Liver (tissue), 3 donors: ENCODE measurements at regions not wholly inside any gene's neighbourhood (a gene's known extent, or its start where the extent isn't known, plus 50 kb on each side); places are given as distances from the start of the nearest gene placed in this dataset.

Source experiments
- CTCF ChIP-seq: fragments of 150-350 bp; IDR thresholded peaks from 2 replicates; pipeline ENCODE4 v1.5.1; 2017; ENCODE audit warnings: improper control_type of control experiment, low read depth, low read length; ENCODE audit not compliant: missing input control
- GABPA ChIP-seq, 2 donors: IDR thresholded peaks in 1 of 2; conservative IDR thresholded peaks in 1 of 2; 2 replicates each; pipeline ENCODE4 v1.6.1; 2016; ENCODE audit warnings: antibody characterized with exemption in 2 of 2, mild to moderate bottlenecking in 1 of 2, moderate library complexity in 1 of 2
- HNF4A ChIP-seq, 2 donors: conservative IDR thresholded peaks; 2 replicates each; pipeline ENCODE4 v1.6.1; 2016; ENCODE audit warnings: antibody characterized with exemption in 2 of 2, mild to moderate bottlenecking in 2 of 2
- JUND ChIP-seq, 2 donors: IDR thresholded peaks; 2 replicates each; pipeline ENCODE4 v1.6.1; 2016; ENCODE audit warnings: antibody characterized with exemption in 2 of 2
- NR2F2 ChIP-seq: IDR thresholded peaks from 2 replicates; pipeline ENCODE4 v1.6.1; 2016; ENCODE audit warnings: antibody characterized with exemption
- RAD21 ChIP-seq, 2 donors: IDR thresholded peaks; 2 replicates each; pipeline ENCODE4 v1.6.1; 2016; ENCODE audit warnings: antibody characterized with exemption in 2 of 2, mild to moderate bottlenecking in 2 of 2
- REST ChIP-seq: IDR thresholded peaks from 2 replicates; pipeline ENCODE4 v1.6.1; 2016; ENCODE audit warnings: antibody characterized with exemption, mild to moderate bottlenecking
- RXRA ChIP-seq, 2 donors: IDR thresholded peaks; 2 replicates each; pipeline ENCODE4 v1.6.1; 2017 to 2018; ENCODE audit warnings: antibody characterized with exemption in 2 of 2, mild to moderate bottlenecking in 1 of 2
- SP1 ChIP-seq: IDR thresholded peaks from 2 replicates; pipeline ENCODE4 v1.6.1; 2018; ENCODE audit warnings: antibody characterized with exemption, mild to moderate bottlenecking
- TAF1 ChIP-seq: conservative IDR thresholded peaks from 2 replicates; pipeline ENCODE4 v1.6.1; 2016; ENCODE audit warnings: antibody characterized with exemption, mild to moderate bottlenecking
- ZBTB33 ChIP-seq: IDR thresholded peaks from 2 replicates; pipeline ENCODE4 v1.6.1; 2016; ENCODE audit warnings: antibody characterized with exemption
- TF ChIP-seq, protein P1 (sequence below): IDR thresholded peaks from 2 replicates; pipeline ENCODE4 v1.6.1; 2016; ENCODE audit warnings: antibody characterized with exemption
- TF ChIP-seq, protein P2 (sequence below): IDR thresholded peaks from 2 replicates; pipeline ENCODE4 v1.6.1; 2016; ENCODE audit warnings: antibody characterized with exemption
- donor health status: healthy.
- donor health status: healthy.

DNA sequence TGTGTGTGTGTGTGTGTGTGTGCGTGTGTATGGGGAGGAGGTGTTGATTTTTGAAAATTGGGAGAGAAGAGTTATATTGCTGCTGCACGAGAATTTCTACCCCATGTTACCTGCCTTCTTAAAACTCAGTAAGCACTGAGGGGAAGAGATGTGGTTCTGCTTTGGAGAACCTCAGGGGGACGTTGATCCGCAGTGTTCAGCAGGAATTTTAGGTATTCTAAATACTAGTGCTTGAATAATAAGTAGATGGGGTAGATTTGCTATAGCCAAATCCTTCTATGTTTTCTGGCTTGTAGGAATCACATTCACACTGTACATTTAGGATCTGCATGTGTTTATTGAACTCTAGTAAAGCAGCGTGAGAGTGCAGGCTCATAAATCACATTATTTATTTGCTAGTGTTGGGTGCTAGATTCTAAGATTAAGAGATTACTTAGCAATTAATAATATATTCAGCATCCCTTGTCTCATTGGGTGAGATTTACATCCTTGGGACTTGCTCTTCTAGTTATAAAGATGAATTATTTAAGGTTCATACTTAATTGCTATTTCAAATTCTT, 268.1 kb downstream of the MFSD1 start:
- no peak for TF ChIP-seq REST
- no peak for TF ChIP-seq CTCF
- no peak for TF ChIP-seq RAD21 (IDR thresholded peaks at IDR 0.05)
- TF ChIP-seq, protein P1, sequence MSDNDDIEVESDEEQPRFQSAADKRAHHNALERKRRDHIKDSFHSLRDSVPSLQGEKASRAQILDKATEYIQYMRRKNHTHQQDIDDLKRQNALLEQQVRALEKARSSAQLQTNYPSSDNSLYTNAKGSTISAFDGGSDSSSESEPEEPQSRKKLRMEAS, result no peak
- no peak for TF ChIP-seq JUND (IDR thresholded peaks at IDR 0.05)
- no peak for TF ChIP-seq SP1
- no peak for TF ChIP-seq NR2F2
- TF ChIP-seq ZBTB33, result no peak
- TF ChIP-seq GABPA (IDR thresholded peaks at IDR 0.05 in 1 of 2, conservative IDR thresholded peaks at IDR 0.05 in 1 of 2), result no peak
- TF ChIP-seq TAF1, result no peak
- TF ChIP-seq, protein P2, sequence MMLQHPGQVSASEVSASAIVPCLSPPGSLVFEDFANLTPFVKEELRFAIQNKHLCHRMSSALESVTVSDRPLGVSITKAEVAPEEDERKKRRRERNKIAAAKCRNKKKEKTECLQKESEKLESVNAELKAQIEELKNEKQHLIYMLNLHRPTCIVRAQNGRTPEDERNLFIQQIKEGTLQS, result no peak
- no peak for TF ChIP-seq HNF4A (conservative IDR thresholded peaks at IDR 0.05)
- no peak for TF ChIP-seq RXRA (IDR thresholded peaks at IDR 0.05)
